ENCODE measurements at regions not wholly inside any gene's neighbourhood (a gene's known extent, or its start where the extent isn't known, plus 50 kb on each side); places are given as distances from the start of the nearest gene placed in this dataset.
"Not testable (repeated sequence)": the region's sequence is repeated elsewhere in the genome, so short reads cannot be mapped to it uniquely, and the experiment has no call there.

GRCh38 chr7:119594956-119595355 is 678.0 kb upstream of the KCND2 start:
- DNase-seq (ENCODE audit: low spot score), result no peak

- DNase-seq (ENCODE audit: low spot score), result no peak
Observed at GRCh38 chr7:119596651-119597050, 676.3 kb upstream of the KCND2 start.

- DNase-seq (ENCODE audit: low spot score), result no peak
Observed at GRCh38 chr7:119606297-119606696, 666.7 kb upstream of the KCND2 start.

- DNase-seq (ENCODE audit: low spot score), result no peak
Observed at GRCh38 chr7:119620769-119621168, 652.2 kb upstream of the KCND2 start.

GRCh38 chr7:119623427-119623826 is 649.5 kb upstream of the KCND2 start:
- no peak for DNase-seq (ENCODE audit: low spot score)

GRCh38 chr7:119630406-119630969 is 642.5 kb upstream of the KCND2 start:
- DNase-seq (ENCODE audit: low spot score), result no peak

- not testable (repeated sequence) for DNase-seq (ENCODE audit: low spot score)
Observed at GRCh38 chr7:119633812-119634211, 639.2 kb upstream of the KCND2 start.

GRCh38 chr7:119640326-119640725 is 632.6 kb upstream of the KCND2 start:
- no peak for DNase-seq (ENCODE audit: low spot score)

GRCh38 chr7:119640861-119641260 is 632.1 kb upstream of the KCND2 start:
- DNase-seq (ENCODE audit: low spot score), result no peak

GRCh38 chr7:119643558-119643957 is 629.4 kb upstream of the KCND2 start:
- DNase-seq (ENCODE audit: low spot score), result no peak

- no peak for DNase-seq (ENCODE audit: low spot score)
Observed at GRCh38 chr7:119647286-119647685, 625.7 kb upstream of the KCND2 start.

GRCh38 chr7:119648752-119649151 is 624.2 kb upstream of the KCND2 start:
- not testable (repeated sequence) for DNase-seq (ENCODE audit: low spot score)

- no peak for DNase-seq (ENCODE audit: low spot score)
Observed at GRCh38 chr7:119660080-119660479, 612.9 kb upstream of the KCND2 start.

GRCh38 chr7:119664601-119665000 is 608.4 kb upstream of the KCND2 start:
- DNase-seq (ENCODE audit: low spot score), result no peak

- DNase-seq (ENCODE audit: low spot score), result no peak
Observed at GRCh38 chr7:119665796-119666195, 607.2 kb upstream of the KCND2 start.

GRCh38 chr7:119681336-119681735 is 591.6 kb upstream of the KCND2 start:
- DNase-seq (ENCODE audit: low spot score), result no peak

GRCh38 chr7:119684763-119685162 is 588.2 kb upstream of the KCND2 start:
- no peak for DNase-seq (ENCODE audit: low spot score)

GRCh38 chr7:119685906-119686305 is 587.1 kb upstream of the KCND2 start:
- no peak for DNase-seq (ENCODE audit: low spot score)

GRCh38 chr7:119688831-119689230 is 584.1 kb upstream of the KCND2 start:
- DNase-seq (ENCODE audit: low spot score), result no peak

- DNase-seq (ENCODE audit: low spot score), result no peak
Observed at GRCh38 chr7:119692541-119692940, 580.4 kb upstream of the KCND2 start.

GRCh38 chr7:119694506-119694905 is 578.5 kb upstream of the KCND2 start:
- DNase-seq (ENCODE audit: low spot score), result no peak

- DNase-seq (ENCODE audit: low spot score), result no peak
Observed at GRCh38 chr7:119696336-119696735, 576.6 kb upstream of the KCND2 start.

GRCh38 chr7:119703895-119704294 is 569.1 kb upstream of the KCND2 start:
- no peak for DNase-seq (ENCODE audit: low spot score)

- DNase-seq (ENCODE audit: low spot score), result no peak
Observed at GRCh38 chr7:119706608-119707007, 566.4 kb upstream of the KCND2 start.

Measured in ureter (tissue), 1 donor.